PC-9 (cell line): ENCODE measurements at regions not wholly inside any gene's neighbourhood (a gene's known extent, or its start where the extent isn't known, plus 50 kb on each side); places are given as distances from the start of the nearest gene placed in this dataset.

Source experiments
- BruUV-seq: library from RNA; stranded (reverse); fragments of 400-500 nt; replicated peaks from 2 replicates; lab custom pipeline; 2021; lab: Mats Ljungman, UMichigan
- CTCF ChIA-PET: fragments of 300-600 bp; sonication (Branson Sonifier 250); formaldehyde crosslinking; loops from one replicate; lab custom pipeline; 2022; ENCODE audit warnings: antibody characterized with exemption; lab: Charles Lee
- POLR2A ChIA-PET: fragments of 300-600 bp; sonication (Branson Sonifier 250); formaldehyde crosslinking; loops from one replicate; lab custom pipeline; 2022; ENCODE audit warnings: antibody characterized with exemption; ENCODE audit not compliant: unreplicated experiment; lab: Charles Lee
- DNase-seq, 2 experiments: peaks; one replicate each; pipeline versions ENCODE4 v3.0.0 to v3.0.0-alpha.2; 2015 to 2022; ENCODE audit warnings: mixed read lengths in 1 of 2
- H2AFZ ChIP-seq: fragments of 200-600 bp; sonication (generic); 2 replicates; pipeline ENCODE4 v1.8.1; 2017; ENCODE audit warnings: antibody characterized with exemption
- H3F3A ChIP-seq: fragments of 200-600 bp; sonication (generic); 2 replicates; pipeline ENCODE4 v1.8.1; 2017; ENCODE audit warnings: antibody characterized with exemption, mild to moderate bottlenecking, low read depth; ENCODE audit not compliant: insufficient read depth
- H3K27ac ChIP-seq: fragments of 200-600 bp; sonication (generic); 2 replicates; pipeline ENCODE4 v1.6.1; 2016; ENCODE audit warnings: mixed run types
- H3K27me3 ChIP-seq: fragments of 200-600 bp; sonication (generic); 2 replicates; pipeline ENCODE4 v1.6.1; 2016; ENCODE audit warnings: low read depth, mixed run types; ENCODE audit not compliant: insufficient read depth
- H3K36me3 ChIP-seq: fragments of 200-600 bp; sonication (generic); 2 replicates; pipeline ENCODE4 v1.6.1; 2016; ENCODE audit warnings: low read depth, mixed run types
- H3K4me1 ChIP-seq: fragments of 200-600 bp; sonication (generic); replicated peaks from 2 replicates; pipeline ENCODE4 v1.6.1; 2016; ENCODE audit warnings: mixed run types; ENCODE audit not compliant: insufficient read depth
- H3K4me2 ChIP-seq: fragments of 200-600 bp; sonication (generic); 2 replicates; pipeline ENCODE4 v1.6.1; 2017; ENCODE audit warnings: mixed run types
- H3K4me3 ChIP-seq: fragments of 200-600 bp; sonication (generic); 2 replicates; pipeline ENCODE4 v1.6.1; 2016; ENCODE audit warnings: mixed run types
- H3K79me2 ChIP-seq: fragments of 200-600 bp; sonication (generic); 2 replicates; pipeline ENCODE4 v1.6.1; 2017; ENCODE audit warnings: low read depth, mixed run types
- H3K9me2 ChIP-seq: fragments of 200-600 bp; sonication (generic); 2 replicates; pipeline ENCODE4 v1.8.1; 2017; ENCODE audit warnings: mild to moderate bottlenecking; ENCODE audit not compliant: insufficient read depth
- H3K9me3 ChIP-seq: fragments of 200-600 bp; sonication (generic); 2 replicates; pipeline ENCODE4 v1.8.1; 2016; ENCODE audit warnings: low read depth; ENCODE audit not compliant: insufficient read depth
- H4K20me1 ChIP-seq: fragments of 200-600 bp; sonication (generic); 2 replicates; pipeline ENCODE4 v1.8.1; 2017; ENCODE audit not compliant: insufficient read depth
- CTCF ChIP-seq: fragments of 200-600 bp; sonication (generic); conservative IDR thresholded peaks from 2 replicates; pipeline ENCODE4 v1.6.1; 2017; ENCODE audit warnings: mixed run types, antibody characterized with exemption, mild to moderate bottlenecking, moderate library complexity
- EZH2 ChIP-seq: fragments of 200-600 bp; sonication (generic); IDR thresholded peaks from 2 replicates; pipeline ENCODE4 v1.8.0; 2017; ENCODE audit warnings: antibody characterized with exemption, low read depth
- intact Hi-C: fragments of 100-400 bp; cut with micrococcal nuclease; formaldehyde crosslinking; loops from one replicate; pipeline ENCODE4 v1.10.0; 2022; ENCODE audit not compliant: unreplicated experiment

GRCh38 chr5:3825531-3826451, 230.2 kb downstream of the IRX1 start:
- Histone ChIP-seq H3K79me2 (no peaks in the 10 kb centered on the region), H3K4me3 (no peak overlapping the region), H3K4me1 (no peaks in the 10 kb centered on the region), H2AFZ (no peak overlapping the region), H3K4me2 (no peak overlapping the region), H3K27ac (no peak overlapping the region), H3F3A (no peaks in the 10 kb centered on the region), H4K20me1 (no peaks in the 10 kb centered on the region), H3K9me2 (no peaks in the 10 kb centered on the region), H3K27me3 (peaks cover 51% of the 10 kb centered on the region), H3K36me3 (no peaks in the 10 kb centered on the region), H3K9me3 (no peaks in the 10 kb centered on the region)
- no peak for DNase-seq
- intact Hi-C loops: no loop called here
- TF ChIP-seq CTCF (no peak), EZH2 (no peak)
- POLR2A ChIA-PET: no interaction called here
- CTCF ChIA-PET: no interaction called here
- no TSS peak for BruUV-seq

- ChIA-PET POLR2A (no interaction called here), CTCF (no interaction called here)
- H3K9me3 ChIP-seq: no peaks in the 10 kb centered on the region
- H3K4me2 ChIP-seq: no peak overlapping the region
- H3F3A ChIP-seq: no peaks in the 10 kb centered on the region
- no peak overlapping the region for H3K27ac ChIP-seq
- H3K27me3 ChIP-seq: peaks cover 34% of the 10 kb centered on the region
- no peak overlapping the region for H2AFZ ChIP-seq
- no peak for DNase-seq
- no peak for TF ChIP-seq EZH2
- TF ChIP-seq CTCF: no peak
- no peak overlapping the region for H3K4me3 ChIP-seq
- BruUV-seq: no TSS peak
- H3K36me3 ChIP-seq: no peaks in the 10 kb centered on the region
- no peaks in the 10 kb centered on the region for H3K9me2 ChIP-seq
- no peaks in the 10 kb centered on the region for H3K79me2 ChIP-seq
- intact Hi-C loops: no loop called here
- no peaks in the 10 kb centered on the region for H4K20me1 ChIP-seq
- no peaks in the 10 kb centered on the region for H3K4me1 ChIP-seq
Observed at GRCh38 chr5:3827624-3828023, 232.0 kb downstream of the IRX1 start.

DNA sequence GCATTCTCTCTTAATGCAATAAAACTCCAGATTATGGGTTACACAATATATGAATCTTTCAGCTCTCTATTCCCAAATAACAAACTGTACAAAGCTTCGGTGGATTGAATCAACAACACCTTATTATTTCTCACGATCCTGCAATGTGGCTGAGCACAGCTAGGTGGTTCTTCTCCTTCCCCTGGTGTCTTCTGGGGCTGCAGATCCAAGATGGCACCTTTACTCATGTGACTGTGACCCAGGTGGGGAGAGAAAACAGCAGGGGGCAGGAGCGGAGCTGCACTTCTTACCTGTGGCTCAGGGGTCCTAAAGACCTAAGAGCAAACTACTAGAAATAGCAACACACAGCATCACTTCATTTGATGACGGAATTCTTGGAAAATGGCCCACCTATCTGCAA, 233.1 kb downstream of the IRX1 start:
- ChIA-PET POLR2A (no interaction called here), CTCF (no interaction called here)
- BruUV-seq: no TSS peak
- no peaks in the 10 kb centered on the region for H3K79me2 ChIP-seq
- no peaks in the 10 kb centered on the region for H3K9me3 ChIP-seq
- H3K27ac ChIP-seq: no peak overlapping the region
- H3K27me3 ChIP-seq: peaks cover 26% of the 10 kb centered on the region
- H3K4me1 ChIP-seq: no peaks in the 10 kb centered on the region
- no peak for DNase-seq
- no peaks in the 10 kb centered on the region for H4K20me1 ChIP-seq
- H3K4me2 ChIP-seq: no peak overlapping the region
- no peaks in the 10 kb centered on the region for H3F3A ChIP-seq
- H3K36me3 ChIP-seq: no peaks in the 10 kb centered on the region
- intact Hi-C loops: no loop called here
- no peak for TF ChIP-seq CTCF
- no peak for TF ChIP-seq EZH2
- H2AFZ ChIP-seq: no peak overlapping the region
- no peaks in the 10 kb centered on the region for H3K9me2 ChIP-seq
- H3K4me3 ChIP-seq: no peak overlapping the region
